HG03469 (cell line): ENCODE measurements at regions not wholly inside any gene's neighbourhood (a gene's known extent, or its start where the extent isn't known, plus 50 kb on each side); places are given as distances from the start of the nearest gene placed in this dataset.
"Not testable (repeated sequence)": the region's sequence is repeated elsewhere in the genome, so short reads cannot be mapped to it uniquely, and the experiment has no call there.

Source experiments
- ATAC-seq: cut with Tn5 transposase; IDR thresholded peaks from one replicate; pipeline ENCODE4 v1.9.1; 2021; ENCODE audit warnings: mild to moderate bottlenecking, moderate library complexity, moderate number of reproducible peaks; ENCODE audit not compliant: unreplicated experiment

- no peak for ATAC-seq
Observed at GRCh38 chr13:109408591-109409382, 377.6 kb downstream of the IRS2 start.

GRCh38 chr13:109406376-109406992 is 379.9 kb downstream of the IRS2 start:
- ATAC-seq: no peak

- no peak for ATAC-seq
Observed at GRCh38 chr13:109403012-109403421, 383.4 kb downstream of the IRS2 start.

- ATAC-seq: no peak
Observed at GRCh38 chr13:109401891-109402290, 384.5 kb downstream of the IRS2 start.

- no peak for ATAC-seq
Observed at GRCh38 chr13:109401307-109401706, 385.1 kb downstream of the IRS2 start.

GRCh38 chr13:109400624-109401257 is 385.6 kb downstream of the IRS2 start:
- ATAC-seq: no peak

- ATAC-seq: no peak
Observed at GRCh38 chr13:109400209-109400608, 386.2 kb downstream of the IRS2 start.

GRCh38 chr13:109398071-109398470 is 388.3 kb downstream of the IRS2 start:
- not testable (repeated sequence) for ATAC-seq

GRCh38 chr13:109397285-109397684 is 389.1 kb downstream of the IRS2 start:
- no peak for ATAC-seq

GRCh38 chr13:109396266-109396665 is 390.1 kb downstream of the IRS2 start:
- ATAC-seq: no peak

- ATAC-seq: no peak
Observed at GRCh38 chr13:109395014-109395413, 391.4 kb downstream of the IRS2 start.

- ATAC-seq: no peak
Observed at GRCh38 chr13:109394311-109394988, 391.9 kb downstream of the IRS2 start.

- no peak for ATAC-seq
Observed at GRCh38 chr13:109393045-109393444, 393.3 kb downstream of the IRS2 start.

GRCh38 chr13:109390391-109390790 is 396.0 kb downstream of the IRS2 start:
- no peak for ATAC-seq

- no peak for ATAC-seq
Observed at GRCh38 chr13:109389892-109390345, 396.5 kb downstream of the IRS2 start.

- no peak for ATAC-seq
Observed at GRCh38 chr13:109389456-109389855, 396.9 kb downstream of the IRS2 start.

- ATAC-seq: no peak
Observed at GRCh38 chr13:109387471-109387870, 398.9 kb downstream of the IRS2 start.

- ATAC-seq: no peak
Observed at GRCh38 chr13:109385242-109385560, 401.2 kb downstream of the IRS2 start.

GRCh38 chr13:109384491-109385241 is 401.7 kb downstream of the IRS2 start:
- no peak for ATAC-seq

GRCh38 chr13:109383683-109384082 is 402.7 kb downstream of the IRS2 start:
- ATAC-seq: no peak
